ENCODE measurements at regions not wholly inside any gene's neighbourhood (a gene's known extent, or its start where the extent isn't known, plus 50 kb on each side); places are given as distances from the start of the nearest gene placed in this dataset.
A peak's percentile ranks its signal among the peaks of the same experiment; 100 is the strongest.

DNA sequence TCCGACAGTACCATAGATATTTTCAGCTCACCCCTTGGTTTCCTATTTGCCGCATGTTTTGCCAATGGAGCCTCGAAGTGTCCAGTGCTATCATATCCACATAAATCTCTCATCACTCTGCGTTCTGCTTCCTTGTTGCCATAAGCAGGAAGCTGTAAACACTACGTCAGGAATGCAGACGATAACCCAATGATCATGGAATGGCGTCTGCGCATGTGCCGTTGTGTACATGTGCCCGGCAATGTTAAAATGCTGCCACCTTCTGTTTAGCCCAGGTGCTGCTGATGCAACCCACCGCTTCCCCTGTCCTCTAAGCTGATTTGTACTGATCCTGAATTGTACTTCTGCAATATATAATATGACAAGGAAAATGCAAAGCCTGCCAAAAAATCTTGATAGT, 607.5 kb downstream of the HDGFL1 start:
- Histone ChIP-seq H3K9ac (ENCODE audit: low read depth in 1 of 2, low read length in 2 of 2) (no peak overlapping the region), H3K27ac (ENCODE audit: low read depth in 1 of 2, low read length in 2 of 2) (no peak overlapping the region), H3K4me3 (ENCODE audit: low read depth in 1 of 3, low read length in 3 of 3) (no peak overlapping the region), H3K4me1 (ENCODE audit: control insufficient read depth in 4 of 4, insufficient read depth in 4 of 4, low read length in 3 of 4) (no peaks in the 10 kb centered on the region), H3K9me3 (ENCODE audit: control insufficient read depth in 4 of 4, low read length in 3 of 4) (no peaks in the 10 kb centered on the region), H3K27me3 (ENCODE audit: control insufficient read depth in 4 of 4, insufficient read depth in 4 of 4, low read length in 3 of 4) (no peaks in the 10 kb centered on the region), H3K36me3 (ENCODE audit: control insufficient read depth in 4 of 4, insufficient read depth in 3 of 4, low read depth in 1 of 4, low read length in 3 of 4) (no peaks in the 10 kb centered on the region)
- TF ChIP-seq TAF1 (conservative IDR thresholded peaks at IDR 0.05) = no peak
- peak in 1 of 2 donors; percentile 15 for TF ChIP-seq RAD21 (IDR thresholded peaks at IDR 0.05)
- WGBS = 77% methylated on average over 11 of the region's 11 CpGs
- no peak for DNase-seq (ENCODE audit: low spot score)

DNA sequence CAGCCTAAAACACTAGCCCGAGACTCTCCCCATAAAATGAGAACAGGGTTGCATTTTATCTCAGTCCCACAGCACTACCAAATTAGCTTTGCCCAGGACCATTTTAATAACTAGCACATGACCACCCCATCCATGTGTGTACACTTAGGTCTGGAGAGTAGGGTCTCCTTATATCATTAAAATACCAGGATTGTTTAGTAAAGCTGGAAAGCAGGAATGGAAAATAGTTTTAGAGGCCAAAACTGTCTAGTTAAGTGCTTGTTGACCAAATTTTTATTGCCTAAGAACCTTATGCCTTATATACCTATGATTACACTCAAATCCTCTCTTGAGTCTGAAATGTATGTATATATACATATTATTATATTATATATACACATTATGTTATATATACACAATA, 608.4 kb downstream of the HDGFL1 start:
- Histone ChIP-seq H3K27me3 (ENCODE audit: control insufficient read depth in 4 of 4, insufficient read depth in 4 of 4, low read length in 3 of 4) (no peaks in the 10 kb centered on the region), H3K9me3 (ENCODE audit: control insufficient read depth in 4 of 4, low read length in 3 of 4) (no peaks in the 10 kb centered on the region), H3K9ac (ENCODE audit: low read depth in 1 of 2, low read length in 2 of 2) (no peak overlapping the region), H3K27ac (ENCODE audit: low read depth in 1 of 2, low read length in 2 of 2) (no peak overlapping the region), H3K36me3 (ENCODE audit: control insufficient read depth in 4 of 4, insufficient read depth in 3 of 4, low read depth in 1 of 4, low read length in 3 of 4) (no peaks in the 10 kb centered on the region), H3K4me3 (ENCODE audit: low read depth in 1 of 3, low read length in 3 of 3) (no peak overlapping the region), H3K4me1 (ENCODE audit: control insufficient read depth in 4 of 4, insufficient read depth in 4 of 4, low read length in 3 of 4) (no peaks in the 10 kb centered on the region)
- 60% methylated on average over 1 of the region's 1 CpG for WGBS
- DNase-seq (ENCODE audit: low spot score) = no peak
- TF ChIP-seq, protein P1, sequence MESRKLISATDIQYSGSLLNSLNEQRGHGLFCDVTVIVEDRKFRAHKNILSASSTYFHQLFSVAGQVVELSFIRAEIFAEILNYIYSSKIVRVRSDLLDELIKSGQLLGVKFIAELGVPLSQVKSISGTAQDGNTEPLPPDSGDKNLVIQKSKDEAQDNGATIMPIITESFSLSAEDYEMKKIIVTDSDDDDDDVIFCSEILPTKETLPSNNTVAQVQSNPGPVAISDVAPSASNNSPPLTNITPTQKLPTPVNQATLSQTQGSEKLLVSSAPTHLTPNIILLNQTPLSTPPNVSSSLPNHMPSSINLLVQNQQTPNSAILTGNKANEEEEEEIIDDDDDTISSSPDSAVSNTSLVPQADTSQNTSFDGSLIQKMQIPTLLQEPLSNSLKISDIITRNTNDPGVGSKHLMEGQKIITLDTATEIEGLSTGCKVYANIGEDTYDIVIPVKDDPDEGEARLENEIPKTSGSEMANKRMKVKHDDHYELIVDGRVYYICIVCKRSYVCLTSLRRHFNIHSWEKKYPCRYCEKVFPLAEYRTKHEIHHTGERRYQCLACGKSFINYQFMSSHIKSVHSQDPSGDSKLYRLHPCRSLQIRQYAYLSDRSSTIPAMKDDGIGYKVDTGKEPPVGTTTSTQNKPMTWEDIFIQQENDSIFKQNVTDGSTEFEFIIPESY (IDR thresholded peaks at IDR 0.05) = no peak
- no peak for TF ChIP-seq NR2F2 (IDR thresholded peaks at IDR 0.05)
- TF ChIP-seq FOXA2 (IDR thresholded peaks at IDR 0.05) = no peak
- no peak for TF ChIP-seq JUND (IDR thresholded peaks at IDR 0.05)
- no peak for TF ChIP-seq EGR1 (IDR thresholded peaks at IDR 0.05; ENCODE audit: low read depth in 2 of 2)
- TF ChIP-seq, protein P2, sequence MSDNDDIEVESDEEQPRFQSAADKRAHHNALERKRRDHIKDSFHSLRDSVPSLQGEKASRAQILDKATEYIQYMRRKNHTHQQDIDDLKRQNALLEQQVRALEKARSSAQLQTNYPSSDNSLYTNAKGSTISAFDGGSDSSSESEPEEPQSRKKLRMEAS (IDR thresholded peaks at IDR 0.05) = no peak
- no peak for TF ChIP-seq RAD21 (IDR thresholded peaks at IDR 0.05)
- TF ChIP-seq, protein P3, sequence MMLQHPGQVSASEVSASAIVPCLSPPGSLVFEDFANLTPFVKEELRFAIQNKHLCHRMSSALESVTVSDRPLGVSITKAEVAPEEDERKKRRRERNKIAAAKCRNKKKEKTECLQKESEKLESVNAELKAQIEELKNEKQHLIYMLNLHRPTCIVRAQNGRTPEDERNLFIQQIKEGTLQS (IDR thresholded peaks at IDR 0.05) = no peak

DNA sequence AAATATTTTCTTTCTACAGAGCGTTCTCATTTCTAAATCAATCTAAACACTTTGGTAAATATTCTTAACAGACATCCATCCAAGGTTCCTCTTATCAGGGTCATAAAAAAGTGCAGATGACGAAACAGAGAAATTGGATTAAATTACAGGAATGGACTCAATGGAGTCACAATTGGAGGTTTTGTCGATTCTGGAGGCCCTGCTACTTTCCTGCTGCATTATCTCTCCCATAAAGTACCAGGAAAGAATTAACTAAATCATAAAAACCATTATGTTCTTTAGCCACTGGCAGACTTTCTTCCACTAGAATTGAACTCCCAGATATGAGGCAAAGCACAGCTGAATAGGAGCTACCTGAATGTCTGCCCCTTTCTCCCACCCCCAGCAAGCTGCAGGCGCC, 610.6 kb downstream of the HDGFL1 start:
- no peak for DNase-seq (ENCODE audit: low spot score)
- Histone ChIP-seq H3K27ac (ENCODE audit: low read depth in 1 of 2, low read length in 2 of 2) (no peak overlapping the region), H3K27me3 (ENCODE audit: control insufficient read depth in 4 of 4, insufficient read depth in 4 of 4, low read length in 3 of 4) (no peaks in the 10 kb centered on the region), H3K9me3 (ENCODE audit: control insufficient read depth in 4 of 4, low read length in 3 of 4) (no peaks in the 10 kb centered on the region), H3K4me1 (ENCODE audit: control insufficient read depth in 4 of 4, insufficient read depth in 4 of 4, low read length in 3 of 4) (no peaks in the 10 kb centered on the region), H3K9ac (ENCODE audit: low read depth in 1 of 2, low read length in 2 of 2) (no peak overlapping the region), H3K36me3 (ENCODE audit: control insufficient read depth in 4 of 4, insufficient read depth in 3 of 4, low read depth in 1 of 4, low read length in 3 of 4) (no peaks in the 10 kb centered on the region), H3K4me3 (ENCODE audit: low read depth in 1 of 3, low read length in 3 of 3) (no peak overlapping the region)
- WGBS = 78% methylated on average over 4 of the region's 4 CpGs
- no peak for TF ChIP-seq RAD21 (IDR thresholded peaks at IDR 0.05)
- no peak for TF ChIP-seq FOXA1 (IDR thresholded peaks at IDR 0.05)
- TF ChIP-seq NR2F2 (IDR thresholded peaks at IDR 0.05) = no peak
- TF ChIP-seq TAF1 (conservative IDR thresholded peaks at IDR 0.05) = no peak
- no peak for TF ChIP-seq HNF4G (IDR thresholded peaks at IDR 0.05)
- no peak for TF ChIP-seq HNF4A (conservative IDR thresholded peaks at IDR 0.05)
- TF ChIP-seq FOXA2 (IDR thresholded peaks at IDR 0.05) = no peak
- no peak for TF ChIP-seq JUND (IDR thresholded peaks at IDR 0.05)
- TF ChIP-seq, protein P2 (IDR thresholded peaks at IDR 0.05) = no peak
- TF ChIP-seq SP1 (IDR thresholded peaks at IDR 0.05) = no peak
- TF ChIP-seq, protein P3 (IDR thresholded peaks at IDR 0.05) = no peak
- TF ChIP-seq EGR1 (IDR thresholded peaks at IDR 0.05; ENCODE audit: low read depth in 2 of 2) = no peak
- no peak for TF ChIP-seq YY1 (IDR thresholded peaks at IDR 0.05)
- TF ChIP-seq RXRA (IDR thresholded peaks at IDR 0.05) = no peak
- TF ChIP-seq, protein P4, sequence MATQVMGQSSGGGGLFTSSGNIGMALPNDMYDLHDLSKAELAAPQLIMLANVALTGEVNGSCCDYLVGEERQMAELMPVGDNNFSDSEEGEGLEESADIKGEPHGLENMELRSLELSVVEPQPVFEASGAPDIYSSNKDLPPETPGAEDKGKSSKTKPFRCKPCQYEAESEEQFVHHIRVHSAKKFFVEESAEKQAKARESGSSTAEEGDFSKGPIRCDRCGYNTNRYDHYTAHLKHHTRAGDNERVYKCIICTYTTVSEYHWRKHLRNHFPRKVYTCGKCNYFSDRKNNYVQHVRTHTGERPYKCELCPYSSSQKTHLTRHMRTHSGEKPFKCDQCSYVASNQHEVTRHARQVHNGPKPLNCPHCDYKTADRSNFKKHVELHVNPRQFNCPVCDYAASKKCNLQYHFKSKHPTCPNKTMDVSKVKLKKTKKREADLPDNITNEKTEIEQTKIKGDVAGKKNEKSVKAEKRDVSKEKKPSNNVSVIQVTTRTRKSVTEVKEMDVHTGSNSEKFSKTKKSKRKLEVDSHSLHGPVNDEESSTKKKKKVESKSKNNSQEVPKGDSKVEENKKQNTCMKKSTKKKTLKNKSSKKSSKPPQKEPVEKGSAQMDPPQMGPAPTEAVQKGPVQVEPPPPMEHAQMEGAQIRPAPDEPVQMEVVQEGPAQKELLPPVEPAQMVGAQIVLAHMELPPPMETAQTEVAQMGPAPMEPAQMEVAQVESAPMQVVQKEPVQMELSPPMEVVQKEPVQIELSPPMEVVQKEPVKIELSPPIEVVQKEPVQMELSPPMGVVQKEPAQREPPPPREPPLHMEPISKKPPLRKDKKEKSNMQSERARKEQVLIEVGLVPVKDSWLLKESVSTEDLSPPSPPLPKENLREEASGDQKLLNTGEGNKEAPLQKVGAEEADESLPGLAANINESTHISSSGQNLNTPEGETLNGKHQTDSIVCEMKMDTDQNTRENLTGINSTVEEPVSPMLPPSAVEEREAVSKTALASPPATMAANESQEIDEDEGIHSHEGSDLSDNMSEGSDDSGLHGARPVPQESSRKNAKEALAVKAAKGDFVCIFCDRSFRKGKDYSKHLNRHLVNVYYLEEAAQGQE (IDR thresholded peaks at IDR 0.05) = no peak
- no peak for TF ChIP-seq GABPA (IDR thresholded peaks at IDR 0.05 in 1 of 2, conservative IDR thresholded peaks at IDR 0.05 in 1 of 2)
- TF ChIP-seq, protein P5, sequence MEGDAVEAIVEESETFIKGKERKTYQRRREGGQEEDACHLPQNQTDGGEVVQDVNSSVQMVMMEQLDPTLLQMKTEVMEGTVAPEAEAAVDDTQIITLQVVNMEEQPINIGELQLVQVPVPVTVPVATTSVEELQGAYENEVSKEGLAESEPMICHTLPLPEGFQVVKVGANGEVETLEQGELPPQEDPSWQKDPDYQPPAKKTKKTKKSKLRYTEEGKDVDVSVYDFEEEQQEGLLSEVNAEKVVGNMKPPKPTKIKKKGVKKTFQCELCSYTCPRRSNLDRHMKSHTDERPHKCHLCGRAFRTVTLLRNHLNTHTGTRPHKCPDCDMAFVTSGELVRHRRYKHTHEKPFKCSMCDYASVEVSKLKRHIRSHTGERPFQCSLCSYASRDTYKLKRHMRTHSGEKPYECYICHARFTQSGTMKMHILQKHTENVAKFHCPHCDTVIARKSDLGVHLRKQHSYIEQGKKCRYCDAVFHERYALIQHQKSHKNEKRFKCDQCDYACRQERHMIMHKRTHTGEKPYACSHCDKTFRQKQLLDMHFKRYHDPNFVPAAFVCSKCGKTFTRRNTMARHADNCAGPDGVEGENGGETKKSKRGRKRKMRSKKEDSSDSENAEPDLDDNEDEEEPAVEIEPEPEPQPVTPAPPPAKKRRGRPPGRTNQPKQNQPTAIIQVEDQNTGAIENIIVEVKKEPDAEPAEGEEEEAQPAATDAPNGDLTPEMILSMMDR (IDR thresholded peaks at IDR 0.05; ENCODE audit: low read depth, low read length, missing input control) = no peak
